ENCODE measurements at regions not wholly inside any gene's neighbourhood (a gene's known extent, or its start where the extent isn't known, plus 50 kb on each side); places are given as distances from the start of the nearest gene placed in this dataset.

DNA sequence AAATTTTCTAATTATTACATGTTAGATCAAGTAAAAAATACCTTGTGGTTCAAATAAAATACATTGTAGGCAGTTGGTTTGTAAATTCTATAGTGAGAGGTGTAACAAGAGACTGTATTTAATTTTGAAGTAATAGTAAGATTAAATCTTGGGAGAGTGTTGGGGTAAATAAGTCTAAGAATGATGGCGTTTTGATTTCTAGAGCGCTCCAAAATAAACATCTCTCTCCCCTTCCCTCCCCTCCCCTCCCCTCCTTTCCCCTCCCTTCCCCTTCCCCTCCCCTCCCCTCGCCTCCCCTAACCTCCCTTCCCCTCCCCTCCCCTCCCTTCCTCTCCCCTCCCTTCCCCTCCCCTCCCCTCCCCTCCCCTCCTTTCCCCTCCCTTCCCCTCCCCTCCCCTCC, 200.6 kb upstream of the EEF2KMT start:
- no peak for TF ChIP-seq POLR2A (IDR thresholded peaks at IDR 0.05)
- no peak for TF ChIP-seq CTCF (IDR thresholded peaks at IDR 0.05)
